H1 (cell line): ENCODE measurements at regions not wholly inside any gene's neighbourhood (a gene's known extent, or its start where the extent isn't known, plus 50 kb on each side); places are given as distances from the start of the nearest gene placed in this dataset.
A peak's percentile ranks its signal among the peaks of the same experiment; 100 is the strongest.

Source experiments
- CTCF ChIA-PET: fragments of 300-600 bp; sonication (Branson Sonifier 250); formaldehyde crosslinking; loops from one replicate; lab custom pipeline; 2021; ENCODE audit not compliant: partially characterized antibody; lab: Charles Lee
- POLR2A ChIA-PET: fragments of 300-600 bp; sonication (Branson Sonifier 250); formaldehyde crosslinking; loops from one replicate; lab custom pipeline; 2021; ENCODE audit warnings: inconsistent platforms; ENCODE audit not compliant: partially characterized antibody; lab: Charles Lee
- DNase-seq, 2 experiments: peaks; one replicate each; pipeline versions ENCODE4 v3.0.0 to v3.0.0-alpha.2; 2010 to 2022; ENCODE audit warnings: low spot score in 2 of 2, low read depth in 1 of 2, mixed read lengths in 1 of 2
- FAIRE-seq: peaks from 2 replicates; lab custom pipeline; 2011; peaks lifted over from hg19 to GRCh38; lab: Jason Lieb, UNC
- H2AFZ ChIP-seq: 2 replicates; pipeline ENCODE4 v1.8.1; 2012; ENCODE audit warnings: low read length, inconsistent platforms
- H2AK5ac ChIP-seq: 2 replicates; pipeline ENCODE4 v1.6.1; 2013; ENCODE audit warnings: low read depth, low read length
- H2BK120ac ChIP-seq: replicated peaks from 2 replicates; pipeline ENCODE3; 2013; ENCODE audit warnings: low read depth, low read length, inconsistent platforms
- H2BK12ac ChIP-seq: 2 replicates; pipeline ENCODE4 v1.6.1; 2013; ENCODE audit warnings: low read depth, low read length
- H2BK15ac ChIP-seq: 2 replicates; pipeline ENCODE4 v1.6.1; 2013; ENCODE audit warnings: low read length
- H2BK20ac ChIP-seq: 2 replicates; pipeline ENCODE4 v1.6.1; 2013; ENCODE audit warnings: low read length
- H2BK5ac ChIP-seq: 2 replicates; pipeline ENCODE4 v1.6.1; 2013; ENCODE audit warnings: low read depth, low read length
- H3K14ac ChIP-seq: 2 replicates; pipeline ENCODE4 v1.6.1; 2013; ENCODE audit warnings: inconsistent platforms; ENCODE audit not compliant: insufficient read length
- H3K18ac ChIP-seq: 2 replicates; pipeline ENCODE4 v1.6.1; 2013; ENCODE audit warnings: low read length; ENCODE audit errors: extremely low read depth
- H3K23ac ChIP-seq: 2 replicates; pipeline ENCODE4 v1.6.1; 2013; ENCODE audit warnings: inconsistent platforms; ENCODE audit not compliant: insufficient read length
- H3K23me2 ChIP-seq: 2 replicates; pipeline ENCODE4 v1.6.1; 2013; ENCODE audit warnings: low read depth, low read length
- H3K27ac ChIP-seq: 2 replicates; pipeline ENCODE4 v1.6.1; 2011; ENCODE audit warnings: low read depth, low read length, inconsistent platforms
- H3K27me3 ChIP-seq, 4 experiments: replicated peaks in 1 of 4; 1 replicate in 1 of 4; 2 replicates in 3 of 4; pipeline versions ENCODE4 v1.6.1 to v1.8.1; 2011 to 2013; ENCODE audit warnings: low read length in 3 of 4, mild to moderate bottlenecking in 3 of 4, inconsistent platforms in 2 of 4, mixed read lengths in 2 of 4, moderate library complexity in 1 of 4; ENCODE audit not compliant: control insufficient read depth in 3 of 4, insufficient read depth in 3 of 4; ENCODE audit errors: extremely low read depth in 1 of 4
- H3K36me3 ChIP-seq, 4 experiments: 2 replicates each; pipeline versions ENCODE4 v1.6.1 to v1.8.1; 2011 to 2013; ENCODE audit warnings: mild to moderate bottlenecking in 4 of 4, low read length in 3 of 4, moderate library complexity in 2 of 4, control low read depth in 1 of 4, inconsistent platforms in 1 of 4; ENCODE audit not compliant: insufficient read depth in 4 of 4, control insufficient read depth in 2 of 4
- H3K4ac ChIP-seq: replicated peaks from 2 replicates; pipeline ENCODE3; 2013; ENCODE audit warnings: low read length, low read depth, mixed read lengths, inconsistent platforms; ENCODE audit not compliant: insufficient read length
- H3K4me1 ChIP-seq, 4 experiments: replicated peaks in 1 of 4; 1 replicate in 1 of 4; 2 replicates in 3 of 4; pipeline versions ENCODE4 v1.6.1 to v1.8.1; 2011 to 2013; ENCODE audit warnings: low read length in 3 of 4, inconsistent platforms in 2 of 4, mixed read lengths in 1 of 4; ENCODE audit not compliant: insufficient read depth in 4 of 4, control insufficient read depth in 3 of 4
- H3K4me2 ChIP-seq, 2 experiments: 2 replicates each; pipeline versions ENCODE4 v1.6.1 to v1.8.1; 2011 to 2013; ENCODE audit warnings: low read depth in 2 of 2, low read length in 2 of 2, control low read depth in 1 of 2, inconsistent platforms in 1 of 2, mild to moderate bottlenecking in 1 of 2; ENCODE audit not compliant: insufficient read depth in 1 of 2
- H3K4me3 ChIP-seq, 4 experiments: fragments of 200-600, 300-600 bp in 1 of 4; sonication (generic), shearing (Covaris generic), sonication (Bioruptor Twin) in 1 of 4; 2 replicates each; pipeline versions ENCODE4 v1.5.1 to v1.8.1; 2011 to 2016; ENCODE audit warnings: low read length in 4 of 4, low read depth in 3 of 4, control low read depth in 2 of 4, inconsistent platforms in 2 of 4, mild to moderate bottlenecking in 2 of 4, mixed read lengths in 1 of 4, moderate library complexity in 1 of 4; ENCODE audit not compliant: insufficient read depth in 2 of 4; ENCODE audit errors: extremely low read depth in 1 of 4
- H3K56ac ChIP-seq: replicated peaks from 2 replicates; pipeline ENCODE3; 2013; ENCODE audit warnings: low read depth, mild to moderate bottlenecking, mixed read lengths, low read length, inconsistent platforms; ENCODE audit not compliant: insufficient read length
- H3K79me1 ChIP-seq: 2 replicates; pipeline ENCODE4 v1.6.1; 2013; ENCODE audit warnings: low read depth, low read length, control low read depth
- H3K79me2 ChIP-seq, 2 experiments: 2 replicates each; pipeline versions ENCODE4 v1.6.1 to v1.8.1; 2012 to 2013; ENCODE audit warnings: low read length in 2 of 2, mild to moderate bottlenecking in 2 of 2, inconsistent platforms in 1 of 2; ENCODE audit not compliant: insufficient read depth in 2 of 2, control insufficient read depth in 1 of 2
- H3K9ac ChIP-seq, 4 experiments: replicated peaks in 1 of 4; 1 replicate in 1 of 4; 2 replicates in 3 of 4; pipeline versions ENCODE4 v1.6.1 to v1.8.1; 2011 to 2013; ENCODE audit warnings: low read depth in 3 of 4, low read length in 3 of 4, control low read depth in 2 of 4, mild to moderate bottlenecking in 2 of 4, moderate library complexity in 2 of 4, inconsistent platforms in 1 of 4; ENCODE audit errors: extremely low read depth in 1 of 4
- H3K9me3 ChIP-seq, 2 experiments: 2 replicates each; pipeline versions ENCODE4 v1.6.1 to v1.8.1; 2012 to 2013; ENCODE audit warnings: mild to moderate bottlenecking in 2 of 2, moderate library complexity in 2 of 2, control low read depth in 1 of 2, inconsistent platforms in 1 of 2, low read depth in 1 of 2, low read length in 1 of 2, mixed read lengths in 1 of 2; ENCODE audit not compliant: insufficient read depth in 2 of 2
- H4K20me1 ChIP-seq, 2 experiments: replicated peaks in 1 of 2; 2 replicates each; pipeline versions ENCODE3 to v1.8.1; 2011 to 2013; ENCODE audit warnings: inconsistent platforms in 2 of 2, low read length in 2 of 2, mild to moderate bottlenecking in 1 of 2; ENCODE audit not compliant: insufficient read depth in 2 of 2, control insufficient read depth in 1 of 2
- H4K5ac ChIP-seq: 2 replicates; pipeline ENCODE4 v1.6.1; 2013; ENCODE audit warnings: low read length, low read depth, mixed read lengths, inconsistent platforms; ENCODE audit not compliant: insufficient read length
- H4K8ac ChIP-seq: 2 replicates; pipeline ENCODE4 v1.8.0; 2013; ENCODE audit warnings: mild to moderate bottlenecking, moderate library complexity, low read length, inconsistent platforms; ENCODE audit not compliant: insufficient read depth; ENCODE audit errors: extremely low read depth
- H4K91ac ChIP-seq: replicated peaks from 2 replicates; pipeline ENCODE3; 2013; ENCODE audit warnings: low read length, mixed read lengths, inconsistent platforms; ENCODE audit not compliant: insufficient read length
- ASH2L ChIP-seq: fragments of 200-600, 300-600 bp; sonication (generic); IDR thresholded peaks from one replicate; pipeline ENCODE4 v1.7.1; 2017; ENCODE audit warnings: low read length
- BRCA1 ChIP-seq: IDR thresholded peaks from 2 replicates; pipeline ENCODE4 v1.6.1; 2012; ENCODE audit warnings: low read depth, low read length, improper control_type of control experiment
- CHD2 ChIP-seq: IDR thresholded peaks from 2 replicates; pipeline ENCODE4 v1.6.1; 2012; ENCODE audit warnings: low read length, improper control_type of control experiment
- HDAC2 ChIP-seq, 2 experiments: fragments of 300-600 bp in 1 of 2; sonication (generic) in 1 of 2; IDR thresholded peaks; 2 replicates each; pipeline ENCODE4 v1.6.1; 2011 to 2012; ENCODE audit warnings: low read depth in 2 of 2, low read length in 2 of 2, mild to moderate bottlenecking in 2 of 2, moderate library complexity in 2 of 2, borderline replicate concordance in 1 of 2, inconsistent platforms in 1 of 2
- RBBP5 ChIP-seq: IDR thresholded peaks from 2 replicates; pipeline ENCODE4 v1.7.1; 2012; ENCODE audit warnings: low read depth, mild to moderate bottlenecking, inconsistent platforms, low read length, moderate library complexity, borderline replicate concordance
- SAP30 ChIP-seq: fragments of 300-600 bp; sonication (generic); IDR thresholded peaks from 2 replicates; pipeline ENCODE4 v1.7.1; 2012; ENCODE audit warnings: low read length, moderate library complexity, mild to moderate bottlenecking, inconsistent platforms; ENCODE audit not compliant: insufficient read depth, insufficient replicate concordance
- SP1 ChIP-seq: IDR thresholded peaks from 2 replicates; pipeline ENCODE4 v1.6.1; 2011; ENCODE audit warnings: low read depth, low read length
- SP2 ChIP-seq: IDR thresholded peaks from 2 replicates; pipeline ENCODE4 v1.6.1; 2012; ENCODE audit warnings: mild to moderate bottlenecking, low read length, inconsistent platforms
- ZNF274 ChIP-seq: IDR thresholded peaks from 2 replicates; pipeline ENCODE4 v1.7.0; 2012; ENCODE audit warnings: low read length, borderline replicate concordance; ENCODE audit errors: extremely low read depth
- WGBS, 2 experiments: shearing (Covaris generic) in 1 of 2; methylation state at CpG; one replicate each; pipeline versions ENCODE4 v1.1.6 to v1.1.7; 2013 to 2015; ENCODE audit warnings: low lambda C conversion rate in 2 of 2, mixed read lengths in 2 of 2, inconsistent platforms in 1 of 2, low coverage in 1 of 2, missing lambda C conversion rate in 1 of 2; ENCODE audit not compliant: insufficient replicate concordance in 2 of 2, insufficient coverage in 1 of 2, insufficient read length in 1 of 2; ENCODE audit errors: extremely low coverage in 1 of 2, missing lambda C conversion rate in 1 of 2; 5-methylcytosine and 5-hydroxymethylcytosine counted together

DNA sequence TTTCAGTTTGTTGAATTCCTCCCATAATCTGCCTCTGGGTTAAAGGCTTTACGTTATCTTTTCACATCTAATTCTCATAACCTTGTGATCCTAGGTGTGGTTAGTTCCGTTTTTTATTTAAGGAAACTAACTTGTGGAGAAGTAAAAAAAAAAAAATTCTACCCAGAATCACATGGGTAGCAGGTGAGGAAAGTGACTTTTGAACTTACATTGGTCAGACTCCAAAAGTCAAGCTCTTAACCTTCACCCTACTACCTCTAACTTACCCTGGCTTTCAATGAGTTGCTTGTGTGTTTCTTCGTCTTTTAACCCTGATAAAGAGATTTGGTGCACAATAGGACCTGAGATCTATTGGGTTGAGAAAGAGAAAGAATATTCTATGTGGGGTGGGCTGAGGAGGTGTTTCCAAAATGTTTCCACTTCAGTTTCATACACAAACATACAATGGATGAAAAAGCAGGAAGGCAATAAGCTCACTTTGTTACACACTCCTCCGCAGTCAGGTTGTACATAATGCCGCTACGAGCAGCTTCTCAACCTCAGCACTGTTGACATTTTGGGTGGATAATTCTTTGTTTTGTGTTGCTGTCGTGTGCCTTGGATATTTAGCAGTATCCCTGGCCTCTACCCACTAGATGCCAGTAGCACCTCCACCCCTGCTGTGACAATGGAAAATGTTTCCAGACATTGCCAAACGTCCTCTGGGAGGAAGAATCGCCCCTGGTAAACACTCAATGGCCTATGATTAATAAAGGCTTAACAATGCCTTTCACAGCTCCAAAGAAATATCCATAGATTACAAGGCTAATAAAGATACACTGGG is 193.0 kb upstream of the ZNF217 start:
- Histone ChIP-seq H3K79me1 (no peaks in the 10 kb centered on the region), H4K8ac (no peak overlapping the region), H4K20me1 (no peaks in the 10 kb centered on the region), H4K91ac (no peak overlapping the region), H4K5ac (no peak overlapping the region), H3K23me2 (no peaks in the 10 kb centered on the region), H2AFZ (0 out of 2 replicates have a peak overlapping the region, but pooled peaks have one; percentile 18), H2BK20ac (no peak overlapping the region), H3K9ac (no peak overlapping the region), H3K18ac (no peak overlapping the region; the same call in 1 of the 2 replicates), H3K14ac (no peak overlapping the region), H2AK5ac (no peak overlapping the region), H2BK15ac (peak overlapping the region; percentile 66), H3K4me3 (no peak overlapping the region), H2BK12ac (peak overlapping the region; percentile 91; the same call in 1 of the 2 replicates), H2BK120ac (no peak overlapping the region), H3K79me2 (no peaks in the 10 kb centered on the region), H3K23ac (no peak overlapping the region), H3K36me3 (no peaks in the 10 kb centered on the region), H3K27ac (no peak overlapping the region), H2BK5ac (no peak overlapping the region), H3K56ac (no peak overlapping the region), H3K4me1 (peaks cover 0 to 12% (median 10%) of the 10 kb centered on the region in 4 experiments; a peak in 5 of 7 replicates), H3K4me2 (no peak overlapping the region), H3K9me3 (no peaks in the 10 kb centered on the region), H3K4ac (no peak overlapping the region), H3K27me3 (no peaks in the 10 kb centered on the region)
- FAIRE-seq (no peak), DNase-seq (no peak)
- WGBS, 2 experiments = 85% methylated on average over 9 of the region's 9 CpGs; no CpG with 5 or more reads in 1 of the 2 experiments
- TF ChIP-seq BRCA1 (no peak), SP1 (no peak), ZNF274 (no peak), ASH2L (no peak), SAP30 (no peak), HDAC2 (IDR thresholded peaks at IDR 0.05; ENCODE audit: borderline replicate concordance in 1 of 2, low read depth in 2 of 2, low read length in 2 of 2) (no peak), SP2 (no peak), CHD2 (no peak), RBBP5 (no peak)
- ChIA-PET CTCF (interaction anchor here (0.6 to 1.8 kb wide), 7 partner anchors 10 to 205 kb away, joined by 3 to 6 read pairs (median 4); no protein-coding TSS in a partner anchor), POLR2A (interaction anchor here (0.6 to 1.6 kb wide), 5 partner anchors 9 to 193 kb away, joined by 3 to 4 read pairs (median 3); partner anchors contain the start of gene ZNF217)
